Esophagus muscularis mucosa (tissue), 4 donors: ENCODE measurements at regions not wholly inside any gene's neighbourhood (a gene's known extent, or its start where the extent isn't known, plus 50 kb on each side); places are given as distances from the start of the nearest gene placed in this dataset.

Experiments
- DNase-seq: peaks from one replicate; pipeline ENCODE4 v3.0.0-alpha.2; 2017; ENCODE audit errors: extremely low spot score
- H3K27ac ChIP-seq, 4 donors: fragments of 200-600 bp; sonication (generic); replicated peaks in 1 of 4; 1 replicate in 3 of 4; 2 replicates in 1 of 4; pipeline ENCODE4 v1.5.1; 2016 to 2019; ENCODE audit warnings: mild to moderate bottlenecking in 1 of 4
- H3K27me3 ChIP-seq, 4 donors: fragments of 200-600 bp; sonication (generic); one replicate each; pipeline versions ENCODE4 v1.5.1 to v1.6.0; 2016 to 2019
- H3K36me3 ChIP-seq, 4 donors: fragments of 200-600 bp; sonication (generic); one replicate each; pipeline ENCODE4 v1.5.1; 2016 to 2019
- H3K4me1 ChIP-seq, 4 donors: fragments of 200-600 bp; sonication (generic); one replicate each; pipeline ENCODE4 v1.5.1; 2016 to 2019
- H3K4me3 ChIP-seq, 4 donors: fragments of 200-600 bp; sonication (generic); 1 replicate in 2 of 4; 2 replicates in 2 of 4; pipeline ENCODE4 v1.5.1; 2016 to 2019; ENCODE audit warnings: mild to moderate bottlenecking in 4 of 4, moderate library complexity in 1 of 4
- H3K9me3 ChIP-seq, 4 donors: fragments of 200-600 bp; sonication (generic); 1 replicate in 3 of 4; 2 replicates in 1 of 4; pipeline ENCODE4 v1.5.1; 2016 to 2019
- CTCF ChIP-seq, 3 experiments: fragments of 200-600 bp in 2 of 3; fragments of 450-650 bp in 1 of 3; sonication (generic) in 2 of 3; IDR thresholded peaks; one replicate each; pipeline ENCODE4 v1.5.1; 2017 to 2019; ENCODE audit warnings: antibody characterized with exemption in 3 of 3, mild to moderate bottlenecking in 2 of 3, moderate library complexity in 1 of 3
- EP300 ChIP-seq: sonication (generic); formaldehyde crosslinking; IDR thresholded peaks from one replicate; pipeline ENCODE4 v1.6.1; 2017; ENCODE audit warnings: antibody characterized with exemption
- POLR2A ChIP-seq: fragments of 450-650 bp; IDR thresholded peaks from one replicate; pipeline ENCODE4 v1.6.1; 2017; ENCODE audit warnings: antibody characterized with exemption, moderate library complexity, mild to moderate bottlenecking, low read depth
- POLR2AphosphoS5 ChIP-seq, 2 donors: sonication (generic); formaldehyde crosslinking; IDR thresholded peaks; one replicate each; pipeline ENCODE4 v1.6.1; 2017; ENCODE audit warnings: antibody characterized with exemption in 2 of 2
- WGBS: methylation state at CpG from one replicate; pipeline ENCODE4 v1.1.5; 2018; 5-methylcytosine and 5-hydroxymethylcytosine counted together
- intact Hi-C: fragments of 100-400 bp; cut with DNase I; formaldehyde crosslinking; loops from one replicate; pipeline ENCODE4 v1.15.1; 2023

GRCh38 chr2:192315543-192315942 is 120.8 kb upstream of the TMEFF2 start:
- H3K36me3 ChIP-seq = no peaks in the 10 kb centered on the region
- H3K4me3 ChIP-seq = no peak overlapping the region
- 90% methylated on average over 3 of the region's 3 CpGs for WGBS
- no peak for TF ChIP-seq EP300
- TF ChIP-seq POLR2AphosphoS5 (IDR thresholded peaks at IDR 0.05) = no peak
- no peak for TF ChIP-seq CTCF (IDR thresholded peaks at IDR 0.05)
- TF ChIP-seq POLR2A = no peak
- intact Hi-C loops = no loop called here
- DNase-seq = no peak
- peaks cover 0 to 8% (median 4%) of the 10 kb centered on the region in 4 donors for H3K9me3 ChIP-seq
- H3K27ac ChIP-seq = no peak overlapping the region
- no peaks in the 10 kb centered on the region for H3K4me1 ChIP-seq
- H3K27me3 ChIP-seq = no peaks in the 10 kb centered on the region

- intact Hi-C loops = no loop called here
- TF ChIP-seq POLR2AphosphoS5 (IDR thresholded peaks at IDR 0.05) (no peak), EP300 (no peak)
- H3K9me3 ChIP-seq = peaks cover 0 to 8% (median 4%) of the 10 kb centered on the region in 4 donors
- DNase-seq = no peak
- H3K27ac ChIP-seq = no peak overlapping the region
- 89% methylated on average over 14 of the region's 26 CpGs for WGBS
- H3K4me1 ChIP-seq = no peaks in the 10 kb centered on the region
- no peaks in the 10 kb centered on the region for H3K27me3 ChIP-seq
- no peak overlapping the region for H3K4me3 ChIP-seq
- H3K36me3 ChIP-seq = no peaks in the 10 kb centered on the region
Measured at GRCh38 chr2:192314800-192315481, 120.2 kb upstream of the TMEFF2 start.

GRCh38 chr2:192313773-192314172 is 119.0 kb upstream of the TMEFF2 start:
- H3K36me3 ChIP-seq = no peaks in the 10 kb centered on the region
- no peak for TF ChIP-seq POLR2AphosphoS5 (IDR thresholded peaks at IDR 0.05)
- no peak for TF ChIP-seq POLR2A
- no peak for TF ChIP-seq CTCF (IDR thresholded peaks at IDR 0.05)
- TF ChIP-seq EP300 = no peak
- no peak for DNase-seq
- no peaks in the 10 kb centered on the region for H3K27me3 ChIP-seq
- intact Hi-C loops = no loop called here
- WGBS = 86% methylated on average over 5 of the region's 8 CpGs
- H3K27ac ChIP-seq = no peak overlapping the region
- peaks cover 0 to 8% (median 4%) of the 10 kb centered on the region in 4 donors for H3K9me3 ChIP-seq
- H3K4me3 ChIP-seq = no peak overlapping the region
- H3K4me1 ChIP-seq = no peaks in the 10 kb centered on the region

- H3K9me3 ChIP-seq = peaks cover 0 to 8% (median 4%) of the 10 kb centered on the region in 4 donors
- no peaks in the 10 kb centered on the region for H3K27me3 ChIP-seq
- no peak overlapping the region for H3K4me3 ChIP-seq
- H3K36me3 ChIP-seq = no peaks in the 10 kb centered on the region
- no peaks in the 10 kb centered on the region for H3K4me1 ChIP-seq
- TF ChIP-seq CTCF (IDR thresholded peaks at IDR 0.05) = no peak
- no peak for TF ChIP-seq POLR2AphosphoS5 (IDR thresholded peaks at IDR 0.05)
- WGBS = 87% methylated on average over 2 of the region's 2 CpGs
- no peak overlapping the region for H3K27ac ChIP-seq
- no peak for DNase-seq
- intact Hi-C loops = no loop called here
Measured at GRCh38 chr2:192311701-192312460, 117.1 kb upstream of the TMEFF2 start.

GRCh38 chr2:192307530-192307929 is 112.8 kb upstream of the TMEFF2 start:
- Histone ChIP-seq H3K27me3 (no peaks in the 10 kb centered on the region), H3K36me3 (no peaks in the 10 kb centered on the region), H3K9me3 (no peaks in the 10 kb centered on the region), H3K27ac (no peak overlapping the region), H3K4me3 (no peak overlapping the region), H3K4me1 (no peaks in the 10 kb centered on the region)
- DNase-seq = no peak
- TF ChIP-seq EP300 (no peak), POLR2AphosphoS5 (IDR thresholded peaks at IDR 0.05) (no peak), CTCF (IDR thresholded peaks at IDR 0.05) (no peak), POLR2A (no peak)
- 74% methylated on average over 3 of the region's 3 CpGs for WGBS
- intact Hi-C loops = no loop called here
